NCI-H1092 (cell line): ENCODE measurements at regions not wholly inside any gene's neighbourhood (a gene's known extent, or its start where the extent isn't known, plus 50 kb on each side); places are given as distances from the start of the nearest gene placed in this dataset.
"Not testable (repeated sequence)": the region's sequence is repeated elsewhere in the genome, so short reads cannot be mapped to it uniquely, and the experiment has no call there.

Source experiments
- DNase-seq: peaks from one replicate; lab custom pipeline; 2025; lab: John Stamatoyannopoulos, UW

DNA sequence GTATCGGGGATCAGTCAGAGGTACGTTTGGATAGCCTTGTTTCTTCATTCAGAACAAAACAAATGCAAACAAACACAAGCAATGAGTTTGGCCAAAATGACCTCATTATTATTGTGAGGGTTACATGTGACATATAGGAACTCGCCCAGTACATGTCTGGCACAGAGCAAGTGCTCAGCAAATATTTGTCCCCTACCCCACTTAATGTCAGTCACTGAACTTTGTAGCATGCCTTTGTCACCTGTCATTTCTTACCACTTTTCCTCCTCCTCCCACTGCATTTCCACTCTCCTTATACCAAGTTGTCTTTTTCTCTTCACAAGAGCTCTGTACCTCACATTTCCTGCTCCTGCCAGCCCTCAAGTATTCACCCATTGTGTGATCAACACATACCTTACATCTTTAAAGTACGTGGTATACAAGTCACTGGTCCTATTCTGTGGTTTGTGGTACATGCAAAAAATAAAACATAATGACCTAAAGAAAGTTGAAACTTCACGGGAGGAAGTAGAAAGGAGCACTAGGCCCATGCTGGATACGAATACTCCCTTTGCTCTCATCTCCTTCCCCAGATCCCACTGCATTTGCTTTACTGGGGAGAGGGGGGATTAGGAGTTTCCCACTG, 236.0 kb downstream of the INHBA start:
- DNase-seq: no peak

DNA sequence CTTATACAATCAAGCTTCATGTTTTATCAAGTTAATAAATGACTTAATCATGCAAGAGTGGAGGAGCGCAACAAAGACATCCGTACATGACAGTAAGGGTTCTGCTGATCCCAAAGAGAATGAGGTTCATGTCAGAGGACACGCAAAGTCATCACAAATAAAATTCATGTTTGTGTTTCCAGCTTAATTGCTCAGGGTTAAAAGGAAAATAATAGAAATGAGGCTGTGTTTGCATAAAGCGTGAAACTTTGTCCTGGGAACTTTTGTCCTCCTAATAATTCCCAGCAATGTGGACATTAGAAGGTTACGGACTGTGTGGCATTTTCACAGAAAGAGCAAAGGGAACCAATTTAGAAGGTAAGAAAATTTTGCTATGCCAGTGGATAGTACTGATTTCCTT, 237.3 kb downstream of the INHBA start:
- DNase-seq: no peak

DNA sequence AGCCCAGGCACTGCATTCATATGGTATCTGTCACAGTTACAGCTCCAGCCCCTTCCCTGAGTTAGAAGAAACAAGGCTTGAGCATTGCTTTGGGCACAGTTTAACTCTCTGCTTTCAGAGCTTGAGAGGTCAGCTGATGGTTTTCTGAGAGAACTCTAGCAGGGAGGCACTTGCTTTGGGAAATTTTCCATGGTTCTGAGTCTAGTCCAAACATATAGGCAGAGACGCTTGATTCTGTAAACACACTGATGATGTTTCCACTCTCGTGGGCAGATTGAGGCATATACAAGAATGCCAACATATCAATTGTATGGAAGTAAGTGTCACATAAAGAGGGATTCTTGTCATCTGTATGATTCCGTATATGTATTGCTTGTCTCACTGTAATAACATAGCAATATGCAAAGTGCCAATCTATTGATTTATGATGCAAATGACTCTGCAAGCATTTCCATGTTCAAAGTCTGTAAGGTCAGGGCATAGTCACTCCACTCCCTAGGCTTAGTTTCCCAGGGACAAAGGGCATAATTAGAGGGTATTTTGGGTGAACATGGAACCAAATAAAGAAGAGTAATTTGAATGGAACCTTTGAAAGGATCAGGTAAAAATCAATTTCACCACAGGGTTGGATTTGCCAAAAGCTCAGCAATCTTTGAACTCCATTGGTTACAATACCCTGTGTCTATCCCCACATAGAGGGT, 239.0 kb downstream of the INHBA start:
- no peak for DNase-seq

DNA sequence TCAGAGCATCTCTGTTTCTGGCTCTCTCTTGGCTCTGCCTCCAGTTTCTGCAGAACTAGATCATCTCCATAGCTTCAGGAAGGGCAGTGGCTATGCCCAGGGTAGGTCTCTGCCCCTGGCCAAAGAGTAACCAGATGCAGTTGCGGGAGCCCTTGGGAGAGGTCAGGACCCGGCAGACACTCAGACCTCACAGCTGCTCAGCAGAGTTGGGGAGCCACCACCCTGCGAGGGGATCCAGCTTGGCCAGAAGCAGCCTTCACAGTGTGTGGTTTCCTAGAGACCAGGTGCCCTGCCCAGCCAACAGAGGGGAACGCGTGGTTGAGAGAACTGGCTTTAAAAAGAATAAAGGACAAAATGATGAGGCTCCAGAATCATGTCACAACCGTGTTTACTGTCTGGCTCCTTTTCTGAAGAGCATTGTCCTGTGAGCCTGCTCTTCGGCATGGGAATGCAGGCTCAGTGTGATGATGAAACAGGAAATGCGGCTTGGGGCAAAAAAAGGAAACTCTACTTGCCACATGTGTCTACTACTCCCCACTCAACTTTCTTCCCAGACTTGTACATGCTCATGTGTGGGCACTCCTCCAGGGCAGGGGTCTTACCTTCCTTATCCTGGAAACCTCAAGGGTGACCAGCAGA, 243.1 kb downstream of the INHBA start:
- DNase-seq: no peak

DNA sequence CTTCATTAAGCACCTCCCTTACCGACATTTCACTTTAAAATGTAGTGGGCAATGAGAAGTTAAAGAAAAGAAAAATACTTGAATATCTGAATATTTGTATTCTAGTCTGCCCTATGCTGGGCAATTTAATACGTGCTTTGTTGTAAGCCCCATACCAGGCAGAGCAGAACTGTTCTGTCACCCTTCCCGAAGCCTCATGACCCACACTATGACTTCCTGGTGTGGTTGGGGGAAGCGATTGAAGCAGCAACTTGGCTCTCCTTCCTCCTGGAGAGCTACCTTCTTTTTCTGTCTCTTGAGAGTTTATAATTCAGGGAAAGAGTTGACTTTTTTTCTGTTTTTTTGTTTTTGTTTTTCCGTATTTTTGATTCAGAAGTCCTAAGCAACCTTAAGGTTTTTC, 243.7 kb downstream of the INHBA start:
- no peak for DNase-seq

DNA sequence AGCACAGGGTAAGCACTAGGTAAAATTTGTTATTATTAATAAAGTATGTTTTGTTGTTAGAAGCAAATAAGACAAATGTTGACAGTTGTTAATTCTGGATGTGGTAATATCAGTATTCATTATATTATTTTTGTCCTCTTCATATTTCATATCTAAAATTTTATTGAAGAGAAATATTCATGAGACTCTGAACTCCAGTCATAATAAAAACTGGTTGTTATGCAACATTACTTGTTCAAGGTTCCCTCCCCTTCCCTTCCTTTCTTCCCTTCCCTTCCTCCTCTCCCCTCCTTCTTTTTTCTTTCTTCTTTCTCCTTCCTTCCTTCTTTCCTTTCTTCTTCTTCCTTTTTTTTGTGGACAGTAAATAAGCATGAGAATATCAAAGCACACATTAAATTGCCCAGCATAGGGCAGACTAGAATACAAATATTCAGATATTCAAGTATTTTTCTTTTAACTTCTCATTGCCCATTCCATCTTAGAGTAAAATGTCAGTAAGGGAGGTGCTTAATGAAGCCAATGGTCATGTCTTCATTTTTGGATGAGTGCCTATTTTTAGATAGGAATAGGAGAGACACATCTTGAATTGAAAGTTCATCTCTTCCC, 245.0 kb downstream of the INHBA start:
- no peak for DNase-seq

DNA sequence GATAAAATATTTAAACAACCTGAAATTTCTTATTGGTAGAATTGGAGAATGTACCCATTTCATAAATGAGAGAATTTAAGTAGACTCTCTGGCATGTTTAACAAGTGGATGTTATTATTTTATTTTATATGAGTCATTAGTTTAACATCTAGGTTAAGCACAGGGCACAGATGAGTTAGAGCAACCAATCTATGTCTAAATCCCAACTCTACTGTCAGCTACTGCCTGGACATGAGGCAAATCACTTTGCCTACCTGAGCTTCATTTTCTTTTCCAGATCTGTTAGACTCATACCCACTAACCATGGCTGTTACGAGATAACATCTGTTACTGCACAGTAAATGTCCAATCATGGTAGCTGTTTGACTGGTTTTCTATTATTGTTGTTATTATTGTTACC, 251.1 kb downstream of the INHBA start:
- DNase-seq: no peak

DNA sequence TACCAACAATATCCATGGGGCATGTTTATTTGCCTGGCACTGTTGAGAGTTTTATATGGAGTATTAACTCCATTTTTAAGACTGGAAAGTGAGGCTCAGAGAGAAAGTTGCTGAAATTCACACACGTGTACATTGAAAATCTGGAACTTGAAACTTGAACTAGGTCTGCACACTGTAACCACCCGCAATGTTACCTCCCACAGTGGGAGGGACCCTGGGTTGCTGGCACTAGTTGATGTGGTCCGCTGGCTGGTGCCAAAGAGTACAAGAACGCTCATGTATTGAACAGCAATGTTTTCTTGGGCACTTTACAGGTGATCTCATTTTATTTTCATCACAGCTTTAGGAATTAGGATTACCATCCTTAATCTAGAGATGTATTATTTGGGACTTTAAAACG, 253.2 kb downstream of the INHBA start:
- DNase-seq: no peak

DNA sequence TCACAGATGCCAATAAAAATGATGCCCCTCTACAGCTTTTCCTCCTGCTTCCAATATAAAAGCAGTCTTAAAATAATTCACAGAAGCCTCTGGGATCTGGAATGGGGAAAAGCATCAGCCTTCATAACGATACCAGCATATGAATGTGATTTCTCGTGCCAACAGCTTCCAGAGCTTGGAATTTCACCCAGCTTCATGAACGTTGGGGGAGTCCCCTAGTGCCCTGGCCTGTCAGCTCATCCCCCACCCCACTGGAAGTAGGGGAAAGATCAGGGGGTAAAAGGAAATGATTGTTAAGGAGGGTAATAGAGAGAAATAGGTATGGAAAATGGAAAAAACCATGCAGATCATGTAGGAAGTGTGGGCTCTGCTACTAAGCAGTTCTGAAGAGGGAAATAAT, 253.6 kb downstream of the INHBA start:
- DNase-seq: no peak

DNA sequence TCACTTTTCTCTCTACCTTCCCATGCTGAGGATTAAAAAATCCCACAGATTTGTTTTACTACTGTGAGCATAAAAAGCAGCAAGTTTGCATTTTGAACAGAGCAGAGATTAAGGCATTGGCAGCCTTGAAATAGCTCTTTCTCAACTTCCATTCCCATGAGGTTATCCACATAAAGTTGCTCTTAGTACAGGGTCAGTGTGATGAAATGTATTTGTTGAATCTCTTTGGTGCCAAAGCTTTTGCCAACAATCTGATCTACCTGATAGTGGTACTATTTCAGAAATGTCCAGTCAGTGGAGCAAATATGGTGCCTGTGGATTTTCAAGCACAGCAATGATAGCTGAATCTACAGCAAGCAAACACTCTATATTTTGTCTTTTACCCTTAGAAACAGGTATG, 254.8 kb downstream of the INHBA start:
- DNase-seq: no peak

DNA sequence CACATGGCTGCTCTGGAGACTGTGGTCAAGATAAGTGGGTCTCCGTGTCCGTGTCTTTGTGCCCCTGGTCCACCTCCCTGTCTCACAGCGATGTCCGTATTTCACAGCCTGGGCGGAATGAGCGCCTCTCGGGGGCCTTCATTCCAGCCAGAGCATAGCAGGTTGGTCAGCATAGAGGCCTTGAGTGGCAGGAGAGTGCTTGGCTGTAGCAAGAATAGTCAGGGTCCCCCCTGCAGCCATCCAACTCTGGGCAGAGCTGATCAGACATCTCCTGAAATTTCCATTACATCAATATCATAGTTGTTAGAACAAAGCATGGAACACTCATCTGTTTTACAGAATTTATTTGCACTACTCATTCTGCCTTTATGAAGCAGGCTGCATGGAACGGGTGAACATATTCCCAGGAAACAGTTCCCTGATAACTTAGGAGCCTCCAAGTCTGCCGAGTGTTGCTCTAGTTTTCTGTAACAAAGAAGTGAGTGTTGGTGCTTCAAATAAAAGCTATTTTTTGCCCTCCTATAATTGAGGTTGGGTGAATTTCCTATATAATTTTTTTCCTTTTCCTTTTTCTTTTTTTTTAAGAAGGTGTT, 255.3 kb downstream of the INHBA start:
- DNase-seq: no peak

DNA sequence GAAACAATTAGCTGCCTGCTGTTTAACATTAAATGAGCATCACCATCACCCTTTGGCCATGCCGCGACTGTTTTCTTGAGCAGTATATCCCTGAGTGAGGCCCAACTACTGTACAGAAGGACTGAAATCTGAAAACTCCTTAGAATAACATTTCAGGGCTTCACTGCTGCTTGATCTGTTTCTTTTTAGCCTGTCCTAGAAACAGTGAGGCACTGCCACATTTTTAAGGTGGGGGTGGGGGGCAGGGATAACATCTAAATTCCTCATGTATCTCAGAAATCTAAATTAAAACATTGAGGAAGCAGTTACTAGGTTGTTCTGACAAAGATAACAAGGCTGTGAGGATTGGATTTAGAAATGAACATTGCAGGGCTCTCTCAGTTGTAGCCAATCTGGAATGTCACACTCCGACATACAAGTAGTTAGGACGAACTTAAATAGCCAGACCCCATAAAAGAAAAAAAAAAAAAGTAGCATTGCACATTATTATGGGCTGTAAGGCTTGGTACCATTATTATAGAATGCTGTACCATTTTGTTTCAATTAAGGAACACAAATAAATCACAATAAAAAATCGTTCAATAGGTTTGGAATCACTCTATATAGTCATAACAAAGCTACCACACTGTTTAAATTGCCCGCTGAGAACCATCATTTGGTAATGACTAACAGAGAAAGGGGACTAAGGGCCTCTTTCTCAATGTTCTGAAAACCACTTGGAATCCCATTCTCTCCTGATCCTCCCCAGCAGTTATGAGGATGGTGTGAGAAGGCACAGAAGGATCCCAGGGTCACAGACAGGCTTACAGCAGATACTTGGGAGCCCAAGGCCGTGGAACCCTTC, 256.1 kb downstream of the INHBA start:
- DNase-seq: no peak

DNA sequence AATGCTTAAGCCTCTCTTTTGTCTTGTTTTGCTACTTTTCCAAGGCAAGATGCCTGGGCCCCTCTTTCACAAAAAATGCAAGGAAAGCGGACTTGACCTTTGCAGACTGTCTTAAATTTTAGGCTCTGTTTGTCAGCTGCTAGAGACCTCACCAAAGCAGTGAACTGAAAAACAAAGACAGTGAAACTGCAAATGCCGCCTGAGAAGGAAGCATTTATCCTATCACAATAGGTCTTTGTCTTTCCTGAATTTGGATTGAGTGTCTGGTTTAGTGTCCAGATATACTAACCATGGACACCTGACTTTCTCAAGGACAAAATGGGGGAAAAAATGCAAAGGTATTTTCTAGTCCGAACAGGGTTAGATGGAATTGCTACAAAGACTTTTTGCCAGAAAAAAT, 256.9 kb downstream of the INHBA start:
- no peak for DNase-seq

DNA sequence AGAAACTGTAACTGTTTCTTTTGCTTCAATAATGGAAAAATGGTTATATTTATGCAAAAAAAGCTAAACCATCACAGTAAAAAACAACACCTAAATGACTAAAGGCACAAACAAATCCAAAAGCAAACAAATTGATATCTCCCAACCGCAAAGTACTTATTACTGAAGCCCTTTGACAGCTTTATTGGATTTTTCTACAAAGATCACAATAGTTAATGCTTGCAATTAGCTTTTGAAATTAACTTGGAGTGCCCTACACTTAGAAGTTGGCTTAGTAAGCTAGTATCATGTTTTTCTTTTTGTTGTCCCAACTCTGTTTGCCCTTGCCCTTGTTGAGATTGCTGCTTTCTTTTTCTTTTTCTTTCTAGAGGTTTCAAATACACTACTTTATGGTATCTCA, 257.5 kb downstream of the INHBA start:
- DNase-seq: no peak

DNA sequence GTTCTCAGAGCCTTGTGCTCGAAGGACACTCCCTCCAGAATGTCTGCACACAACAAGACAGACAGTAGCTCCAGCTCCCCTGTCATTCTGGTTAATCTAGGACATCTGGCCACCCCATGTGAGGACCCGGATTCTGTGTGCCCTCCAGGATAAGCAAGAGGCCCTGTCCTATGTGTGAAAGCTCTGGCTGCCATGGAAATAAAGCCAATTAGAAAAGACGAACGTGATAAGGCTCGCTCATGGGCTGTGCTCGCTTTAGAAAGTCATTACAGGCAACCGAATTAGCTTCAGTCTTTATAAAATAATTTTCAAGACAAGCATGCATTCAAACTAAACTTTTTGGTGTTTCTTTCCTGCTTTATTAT, 263.4 kb downstream of the INHBA start:
- no peak for DNase-seq

DNA sequence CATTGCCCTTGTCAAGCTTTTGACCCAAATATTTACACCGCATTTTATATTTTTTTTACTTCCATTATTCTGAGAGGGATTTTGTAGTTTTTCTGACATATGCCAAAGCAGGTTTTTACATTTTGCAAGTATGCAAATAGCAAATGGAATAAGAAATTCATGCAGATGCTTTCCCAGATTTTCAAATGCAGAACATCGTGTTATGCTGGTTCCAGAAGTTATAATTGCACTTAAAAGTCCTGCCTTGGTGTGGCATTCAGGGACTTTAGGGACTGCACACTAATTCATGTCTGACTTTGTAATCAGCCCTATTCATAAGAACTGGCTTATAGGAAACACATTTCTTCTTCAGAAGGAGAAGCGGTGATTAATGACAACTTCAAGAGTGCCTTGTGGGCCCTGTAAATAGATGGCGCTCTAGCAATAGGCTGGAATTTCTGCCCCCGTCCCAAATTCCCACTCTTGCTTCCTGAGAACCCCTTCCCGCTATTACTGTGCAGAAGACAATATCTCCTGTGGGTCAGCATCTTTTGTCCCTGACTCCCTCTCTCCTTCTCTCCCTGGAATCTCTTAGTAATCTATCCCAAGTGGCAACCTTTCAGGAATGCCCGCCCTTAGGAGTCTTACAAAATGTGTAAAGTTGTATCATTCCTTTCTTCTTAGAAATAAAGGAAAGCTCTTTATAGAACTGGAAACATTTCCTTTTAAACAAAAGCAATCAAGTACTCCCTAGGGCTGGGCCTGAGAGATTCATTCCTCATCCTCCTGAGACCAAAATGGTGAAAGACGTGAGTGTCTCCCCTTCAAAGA, 264.0 kb downstream of the INHBA start:
- DNase-seq: no peak

DNA sequence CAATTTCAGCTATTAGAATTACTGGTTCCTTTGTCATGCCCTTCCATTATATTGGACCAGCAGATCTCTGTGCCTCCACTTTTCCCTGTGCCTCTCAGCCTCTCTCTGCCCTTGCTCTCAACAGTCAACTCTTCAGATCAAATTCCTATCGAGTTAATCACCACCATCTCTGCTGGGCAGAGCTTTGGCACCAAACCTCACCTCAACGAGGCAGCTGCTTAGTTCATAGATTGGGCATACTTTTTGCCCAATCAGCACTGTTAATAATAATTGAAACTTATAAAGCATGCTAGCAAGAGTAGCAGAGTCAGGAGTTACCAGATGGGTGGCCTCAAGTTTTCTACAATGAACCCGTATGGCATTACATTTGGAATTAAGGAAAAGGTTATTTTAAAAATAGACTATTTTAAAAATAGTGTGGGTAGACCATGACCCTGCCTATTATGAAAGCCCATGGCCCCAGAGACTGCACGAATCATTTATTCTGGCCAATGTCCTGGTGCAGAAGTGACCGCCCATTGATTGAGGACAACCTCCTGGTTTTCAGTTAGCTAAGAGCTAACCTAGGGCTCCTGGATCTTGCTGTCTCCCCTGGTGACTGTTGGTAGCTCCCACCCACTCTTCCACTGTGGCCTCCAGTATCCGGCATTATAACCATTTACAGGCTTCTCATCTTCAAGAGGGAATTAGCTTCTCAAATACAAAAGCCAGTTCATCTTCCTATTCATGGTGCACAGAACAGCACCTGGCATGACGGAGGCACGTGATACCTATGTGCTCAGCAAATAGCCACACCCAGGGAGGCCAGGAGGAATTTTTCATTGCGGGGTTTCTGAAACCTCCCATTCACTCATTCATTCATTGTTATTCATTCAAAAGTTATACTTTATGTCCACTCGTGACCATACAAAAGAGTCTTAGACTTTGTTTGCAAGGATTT, 265.4 kb downstream of the INHBA start:
- DNase-seq: no peak

DNA sequence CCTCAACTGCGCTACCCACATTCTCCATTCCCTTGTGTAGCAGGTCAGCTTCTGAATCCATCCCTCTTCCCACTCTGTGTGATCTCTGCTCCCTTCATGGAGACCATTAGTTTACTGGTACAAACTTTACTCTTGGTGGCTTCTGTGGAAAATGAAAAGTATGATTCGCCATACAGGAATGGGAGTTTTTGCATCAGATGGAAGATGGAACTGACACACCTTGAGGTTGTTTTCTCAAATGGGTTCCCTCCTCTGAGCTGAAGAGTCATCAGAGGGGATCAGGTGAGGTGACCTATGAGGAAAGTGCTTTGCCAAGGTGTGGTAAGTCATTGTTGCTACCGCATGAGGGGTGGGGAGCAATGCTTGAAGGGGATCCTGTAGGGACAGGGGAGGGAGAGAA, 266.8 kb downstream of the INHBA start:
- no peak for DNase-seq

DNA sequence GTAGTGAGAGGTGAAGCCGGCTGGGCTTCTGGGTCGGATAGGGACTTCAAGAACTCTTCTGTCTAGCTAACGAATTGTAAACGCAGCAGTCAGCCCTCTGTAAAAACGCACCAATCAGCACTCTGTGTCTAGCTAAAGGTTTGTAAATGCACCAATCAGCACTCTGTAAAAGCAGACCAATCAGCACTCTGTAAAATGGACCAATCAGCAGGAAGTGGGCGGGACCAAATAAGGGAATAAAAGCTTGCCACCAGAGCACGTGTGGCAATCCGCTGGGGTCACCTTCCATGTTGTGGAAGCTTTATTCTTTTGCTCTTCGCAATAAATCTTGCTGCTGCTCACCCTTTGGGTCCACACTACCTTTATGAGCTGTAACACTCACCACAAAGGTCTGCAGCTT, 267.9 kb downstream of the INHBA start:
- not testable (repeated sequence) for DNase-seq

DNA sequence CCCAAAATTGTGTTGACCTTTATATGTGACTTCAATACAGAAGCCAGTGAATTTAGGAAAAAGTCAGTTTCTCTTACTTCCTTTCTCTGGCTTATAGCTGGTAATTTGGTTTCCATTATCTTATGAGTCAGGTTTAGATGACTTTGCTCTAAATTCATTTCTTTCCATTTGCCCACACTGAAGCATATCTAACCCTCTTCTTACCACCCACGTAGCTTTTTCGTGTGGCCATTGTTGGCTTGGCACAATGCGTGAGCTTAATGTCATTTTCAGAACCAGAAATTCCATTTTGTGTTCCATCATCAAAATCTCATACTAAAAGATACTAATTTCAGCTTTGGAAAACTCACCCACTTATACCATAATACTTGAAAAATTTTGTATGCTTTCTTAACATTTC, 271.2 kb downstream of the INHBA start:
- no peak for DNase-seq
